BJ (cell line): ENCODE measurements at regions not wholly inside any gene's neighbourhood (a gene's known extent, or its start where the extent isn't known, plus 50 kb on each side); places are given as distances from the start of the nearest gene placed in this dataset.

Source experiments
- CTCF ChIA-PET: fragments of 350-600 bp; formaldehyde crosslinking; extraction: SDS; loops from one replicate; lab custom pipeline; 2021; ENCODE audit warnings: antibody characterized with exemption, inconsistent platforms; lab: Yijun Ruan, JAX
- POLR2A ChIA-PET: fragments of 300-600 bp; sonication (Branson Sonifier 250); formaldehyde crosslinking; extraction: SDS; loops from one replicate; lab custom pipeline; 2021; ENCODE audit warnings: antibody characterized with exemption; lab: Charles Lee
- DNase-seq: peaks from one replicate; pipeline ENCODE4 v3.0.0-alpha.2; 2011; ENCODE audit warnings: low read depth
- H3K27me3 ChIP-seq: 2 replicates; pipeline ENCODE4 v1.6.0; 2011; ENCODE audit warnings: low read length; ENCODE audit not compliant: control insufficient read depth, insufficient read depth
- H3K36me3 ChIP-seq: 2 replicates; pipeline ENCODE4 v1.5.1; 2011; ENCODE audit warnings: low read length; ENCODE audit not compliant: control insufficient read depth, insufficient read depth
- H3K4me3 ChIP-seq: 2 replicates; pipeline ENCODE4 v1.5.1; 2011; ENCODE audit warnings: low read depth, mild to moderate bottlenecking, control low read depth, low read length
- CTCF ChIP-seq: IDR thresholded peaks from 2 replicates; pipeline ENCODE4 v1.5.1; 2011; ENCODE audit warnings: low read depth, mild to moderate bottlenecking, control low read depth, inconsistent platforms, low read length, moderate library complexity; ENCODE audit not compliant: insufficient read depth

GRCh38 chr2:35783723-35784122 is 571.9 kb upstream of the CRIM1 start:
- no peak for DNase-seq
- CTCF ChIA-PET = no interaction called here
- no peak overlapping the region for H3K4me3 ChIP-seq
- POLR2A ChIA-PET = no interaction called here
- H3K36me3 ChIP-seq = no peaks in the 10 kb centered on the region
- TF ChIP-seq CTCF = no peak
- no peaks in the 10 kb centered on the region for H3K27me3 ChIP-seq

- no peak for DNase-seq
- H3K4me3 ChIP-seq = no peak overlapping the region
- ChIA-PET POLR2A (no interaction called here), CTCF (no interaction called here)
- H3K27me3 ChIP-seq = no peaks in the 10 kb centered on the region
- TF ChIP-seq CTCF = no peak
- no peaks in the 10 kb centered on the region for H3K36me3 ChIP-seq
These were observed 614.0 kb upstream of the CRIM1 start for GRCh38 chr2:35741556-35741955.

- TF ChIP-seq CTCF = no peak
- POLR2A ChIA-PET = no interaction called here
- H3K36me3 ChIP-seq = no peaks in the 10 kb centered on the region
- no peak for DNase-seq
- H3K4me3 ChIP-seq = no peak overlapping the region
- no peaks in the 10 kb centered on the region for H3K27me3 ChIP-seq
- CTCF ChIA-PET = no interaction called here
These were observed 623.9 kb upstream of the CRIM1 start for GRCh38 chr2:35731674-35732073.

GRCh38 chr2:35714883-35715282 is 640.7 kb upstream of the CRIM1 start:
- Histone ChIP-seq H3K27me3 (no peaks in the 10 kb centered on the region), H3K36me3 (no peaks in the 10 kb centered on the region), H3K4me3 (no peak overlapping the region)
- no peak for DNase-seq
- POLR2A ChIA-PET = no interaction called here
- CTCF ChIA-PET = no interaction called here
- no peak for TF ChIP-seq CTCF

GRCh38 chr2:35708411-35708923 is 647.1 kb upstream of the CRIM1 start:
- no peaks in the 10 kb centered on the region for H3K27me3 ChIP-seq
- ChIA-PET CTCF (no interaction called here), POLR2A (no interaction called here)
- TF ChIP-seq CTCF = no peak
- no peak overlapping the region for H3K4me3 ChIP-seq
- no peak for DNase-seq
- H3K36me3 ChIP-seq = no peaks in the 10 kb centered on the region
